ENCODE measurements at regions not wholly inside any gene's neighbourhood (a gene's known extent, or its start where the extent isn't known, plus 50 kb on each side); places are given as distances from the start of the nearest gene placed in this dataset.

DNA sequence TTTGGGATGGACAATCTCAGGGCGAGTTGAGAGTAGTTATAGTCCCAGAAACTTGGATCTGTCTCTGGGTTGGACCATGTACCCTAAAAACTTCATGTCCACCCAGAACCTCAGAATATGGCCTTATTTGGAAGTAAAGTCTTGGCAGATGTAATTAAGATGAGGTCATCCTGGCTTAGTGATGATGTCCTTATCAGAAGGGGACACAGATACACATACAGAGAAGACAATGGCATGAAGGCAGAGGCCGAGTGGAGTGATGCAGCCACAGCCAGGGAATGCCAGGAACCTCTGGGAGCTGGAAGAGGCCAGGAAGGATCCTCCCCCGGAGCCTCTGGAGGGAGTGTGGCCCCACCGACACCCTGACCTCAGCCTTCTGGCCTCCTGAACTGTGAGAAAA, 61.2 kb upstream of the STX18 start:
- no peaks in the 10 kb centered on the region for H3K36me3 ChIP-seq

DNA sequence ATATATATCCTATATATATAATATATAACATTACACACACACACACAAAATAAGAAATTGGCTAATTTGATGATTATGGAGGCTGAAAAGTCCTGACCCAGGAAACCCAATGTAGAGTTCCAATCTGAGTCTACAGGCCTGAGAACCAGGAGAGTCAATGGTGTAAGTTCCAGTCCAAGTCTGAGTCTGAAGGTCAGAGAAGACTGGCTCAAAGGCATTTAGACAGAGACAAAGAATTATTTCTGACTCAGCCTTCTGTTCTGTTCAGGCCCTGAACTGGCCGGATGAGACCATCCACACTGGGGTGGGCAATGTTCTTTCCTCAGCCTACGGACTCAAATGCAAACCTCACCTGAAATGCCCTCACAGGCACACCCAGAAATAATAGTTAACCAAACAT, 60.6 kb upstream of the STX18 start:
- TF ChIP-seq, protein P1, sequence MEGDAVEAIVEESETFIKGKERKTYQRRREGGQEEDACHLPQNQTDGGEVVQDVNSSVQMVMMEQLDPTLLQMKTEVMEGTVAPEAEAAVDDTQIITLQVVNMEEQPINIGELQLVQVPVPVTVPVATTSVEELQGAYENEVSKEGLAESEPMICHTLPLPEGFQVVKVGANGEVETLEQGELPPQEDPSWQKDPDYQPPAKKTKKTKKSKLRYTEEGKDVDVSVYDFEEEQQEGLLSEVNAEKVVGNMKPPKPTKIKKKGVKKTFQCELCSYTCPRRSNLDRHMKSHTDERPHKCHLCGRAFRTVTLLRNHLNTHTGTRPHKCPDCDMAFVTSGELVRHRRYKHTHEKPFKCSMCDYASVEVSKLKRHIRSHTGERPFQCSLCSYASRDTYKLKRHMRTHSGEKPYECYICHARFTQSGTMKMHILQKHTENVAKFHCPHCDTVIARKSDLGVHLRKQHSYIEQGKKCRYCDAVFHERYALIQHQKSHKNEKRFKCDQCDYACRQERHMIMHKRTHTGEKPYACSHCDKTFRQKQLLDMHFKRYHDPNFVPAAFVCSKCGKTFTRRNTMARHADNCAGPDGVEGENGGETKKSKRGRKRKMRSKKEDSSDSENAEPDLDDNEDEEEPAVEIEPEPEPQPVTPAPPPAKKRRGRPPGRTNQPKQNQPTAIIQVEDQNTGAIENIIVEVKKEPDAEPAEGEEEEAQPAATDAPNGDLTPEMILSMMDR (IDR thresholded peaks at IDR 0.05): no peak
- no peak for TF ChIP-seq POLR2AphosphoS5 (IDR thresholded peaks at IDR 0.05)
- TF ChIP-seq POLR2A (IDR thresholded peaks at IDR 0.05): no peak
- H3K27me3 ChIP-seq: no peaks in the 10 kb centered on the region
- intact Hi-C loops (cut with DNase I; ENCODE audit: low total_unique reads): no loop called here
- no peak overlapping the region for H3K4me3 ChIP-seq
- DNase-seq (ENCODE audit: low spot score in 2 of 2): no peak
- no peaks in the 10 kb centered on the region for H3K9me3 ChIP-seq
- H3K27ac ChIP-seq: no peak overlapping the region
- no peaks in the 10 kb centered on the region for H3K36me3 ChIP-seq
- no peaks in the 10 kb centered on the region for H3K4me1 ChIP-seq

More for the DNA sequence above, 61.2 kb upstream of the STX18 start:
- Histone ChIP-seq H3K9me3 (no peaks in the 10 kb centered on the region), H3K4me1 (no peaks in the 10 kb centered on the region), H3K27me3 (no peaks in the 10 kb centered on the region), H3K4me3 (no peak overlapping the region), H3K27ac (no peak overlapping the region)
- TF ChIP-seq, protein P1 (IDR thresholded peaks at IDR 0.05): no peak
- TF ChIP-seq POLR2A (IDR thresholded peaks at IDR 0.05) (no peak), POLR2AphosphoS5 (IDR thresholded peaks at IDR 0.05) (no peak)
- DNase-seq (ENCODE audit: low spot score in 2 of 2): no peak
- intact Hi-C loops (cut with DNase I; ENCODE audit: low total_unique reads): no loop called here

DNA sequence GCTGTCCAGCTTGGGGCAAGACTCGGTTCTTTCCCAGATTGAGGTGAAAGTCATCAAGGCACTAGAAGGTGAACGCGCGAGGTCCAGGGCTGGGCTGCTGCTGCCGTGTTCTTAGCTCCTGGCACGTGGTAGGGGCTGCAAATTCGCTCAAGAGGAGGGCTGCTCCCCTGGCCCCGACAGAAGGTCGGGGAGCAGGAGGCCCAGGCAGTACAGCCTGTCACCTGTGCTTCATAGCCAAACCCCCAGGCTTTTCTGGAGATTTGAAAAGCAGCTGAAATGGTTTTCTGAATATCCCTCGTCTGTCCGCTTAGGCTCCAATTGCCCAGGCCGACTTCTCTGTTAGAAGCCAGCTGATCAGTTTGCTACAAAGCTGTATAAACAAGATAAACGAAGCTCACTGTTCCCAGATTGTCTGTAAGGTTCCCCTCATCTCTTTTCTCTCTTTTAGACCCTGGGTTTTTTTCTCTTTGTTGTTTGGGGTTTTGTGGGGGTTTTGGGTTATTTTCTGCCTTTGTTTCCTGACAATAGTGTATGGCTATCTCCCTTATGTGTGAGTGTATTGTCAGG, 60.0 kb upstream of the STX18 start:
- H3K4me3 ChIP-seq: no peak overlapping the region
- no peaks in the 10 kb centered on the region for H3K4me1 ChIP-seq
- no peaks in the 10 kb centered on the region for H3K27me3 ChIP-seq
- H3K9me3 ChIP-seq: no peaks in the 10 kb centered on the region
- intact Hi-C loops (cut with DNase I; ENCODE audit: low total_unique reads): no loop called here
- TF ChIP-seq, protein P1 (IDR thresholded peaks at IDR 0.05): no peak
- TF ChIP-seq POLR2AphosphoS5 (IDR thresholded peaks at IDR 0.05) (no peak), POLR2A (IDR thresholded peaks at IDR 0.05) (no peak)
- DNase-seq (ENCODE audit: low spot score in 2 of 2): no peak
- no peaks in the 10 kb centered on the region for H3K36me3 ChIP-seq
- no peak overlapping the region for H3K27ac ChIP-seq

DNA sequence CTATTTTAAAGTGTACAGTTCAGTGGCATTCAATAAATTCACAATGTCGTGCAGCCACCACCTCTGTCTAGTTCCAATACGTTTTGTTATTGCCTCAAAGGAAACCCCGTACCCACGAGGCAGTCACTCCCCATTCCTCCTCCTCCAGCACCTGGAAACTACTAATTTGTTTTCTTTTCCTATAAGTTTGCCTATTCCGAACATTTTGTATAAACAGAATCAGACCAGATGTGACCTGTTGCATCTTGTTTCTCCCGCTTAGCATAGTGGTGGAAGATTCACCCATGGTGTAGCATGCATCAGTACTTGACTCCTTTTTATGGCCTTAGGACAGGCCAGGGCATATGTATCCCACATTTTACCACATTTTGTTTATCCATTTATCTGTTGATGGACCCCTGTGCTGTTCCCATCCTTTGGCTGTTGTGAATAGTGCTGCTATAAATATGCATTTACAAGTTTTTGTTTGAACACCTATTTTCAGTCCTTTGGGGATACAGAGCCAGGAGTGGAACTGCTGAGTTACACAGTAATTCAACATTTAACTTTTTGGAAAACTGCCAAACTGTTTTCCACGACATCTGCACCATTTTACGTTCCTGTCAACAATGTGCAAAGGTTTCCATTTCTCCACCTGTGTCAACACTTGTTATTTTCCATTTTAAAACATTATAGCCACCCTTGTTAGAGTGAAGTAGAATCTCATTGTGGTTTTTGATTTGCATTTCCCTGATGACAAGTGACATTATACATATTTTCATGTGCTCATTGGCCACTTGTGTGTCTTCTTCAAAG, 57.8 kb upstream of the STX18 start:
- Histone ChIP-seq H3K4me3 (no peak overlapping the region), H3K9me3 (peaks cover 3 to 11% of the 10 kb centered on the region in 2 donors), H3K27ac (no peak overlapping the region), H3K27me3 (no peaks in the 10 kb centered on the region), H3K4me1 (no peaks in the 10 kb centered on the region), H3K36me3 (no peaks in the 10 kb centered on the region)
- intact Hi-C loops (cut with DNase I; ENCODE audit: low total_unique reads): no loop called here
- TF ChIP-seq POLR2A (IDR thresholded peaks at IDR 0.05) (no peak), POLR2AphosphoS5 (IDR thresholded peaks at IDR 0.05) (no peak)
- TF ChIP-seq, protein P1 (IDR thresholded peaks at IDR 0.05): no peak
- no peak for DNase-seq (ENCODE audit: low spot score in 2 of 2)

DNA sequence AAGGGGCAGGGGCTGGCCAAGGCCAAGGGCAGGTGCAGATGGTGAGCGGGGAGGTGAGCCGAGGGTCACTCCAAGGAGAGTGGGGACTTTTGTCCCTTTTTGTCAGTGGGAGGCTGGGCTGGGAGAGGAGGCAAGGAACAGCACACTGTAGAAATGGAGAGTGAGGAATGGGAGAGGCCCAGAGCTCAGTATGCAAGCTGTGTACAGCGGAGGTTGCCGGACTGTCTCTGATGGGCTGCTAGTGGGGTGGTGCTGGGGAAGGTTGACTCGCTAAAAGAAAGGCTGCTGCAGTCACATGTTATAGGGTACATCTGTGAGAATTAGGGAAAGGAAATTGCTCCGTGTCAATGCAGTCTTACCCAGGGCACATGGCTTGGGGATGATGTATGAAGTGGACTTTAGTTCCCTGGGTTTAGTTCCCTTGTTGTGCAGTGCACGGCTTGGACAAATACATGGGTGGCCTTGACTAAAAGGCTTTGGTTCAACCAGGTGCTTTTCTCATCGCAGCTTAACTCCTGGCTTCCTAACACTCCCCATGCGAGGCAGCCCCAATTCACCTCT, 57.1 kb upstream of the STX18 start:
- H3K27ac ChIP-seq: no peak overlapping the region
- intact Hi-C loops (cut with DNase I; ENCODE audit: low total_unique reads): no loop called here
- no peaks in the 10 kb centered on the region for H3K4me1 ChIP-seq
- DNase-seq (ENCODE audit: low spot score in 2 of 2): no peak
- H3K4me3 ChIP-seq: no peak overlapping the region
- TF ChIP-seq POLR2AphosphoS5 (IDR thresholded peaks at IDR 0.05): no peak
- TF ChIP-seq POLR2A (IDR thresholded peaks at IDR 0.05): no peak
- TF ChIP-seq, protein P1 (IDR thresholded peaks at IDR 0.05): no peak
- H3K9me3 ChIP-seq: peaks cover 3 to 18% of the 10 kb centered on the region in 2 donors
- H3K36me3 ChIP-seq: no peaks in the 10 kb centered on the region
- no peaks in the 10 kb centered on the region for H3K27me3 ChIP-seq
